ENCODE measurements at regions not wholly inside any gene's neighbourhood (a gene's known extent, or its start where the extent isn't known, plus 50 kb on each side); places are given as distances from the start of the nearest gene placed in this dataset.

DNA sequence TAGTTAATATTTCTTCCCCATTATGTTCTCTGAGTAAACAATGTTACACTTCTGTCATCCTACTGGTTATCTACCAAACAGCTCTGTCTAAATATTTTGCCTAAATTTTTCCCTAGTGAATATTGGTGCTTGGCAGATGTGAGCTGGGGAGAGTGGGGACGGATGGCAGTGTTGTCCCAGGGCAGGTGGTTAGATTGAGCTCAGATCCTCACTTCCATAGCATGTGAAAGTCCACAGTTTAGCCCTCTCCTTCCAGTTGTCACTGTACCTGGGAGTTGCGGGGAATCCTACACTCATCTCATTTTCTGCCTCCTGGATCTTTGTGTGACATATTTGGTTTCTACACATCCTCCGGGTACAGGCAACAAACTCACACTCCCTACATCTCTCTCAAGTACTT lies 484.9 kb downstream of the EPM2A start:
- DNase-seq = no peak
- no peaks in the 10 kb centered on the region for H3K9me3 Mint-ChIP-seq (ENCODE audit: unreplicated experiment)
- no peaks in the 10 kb centered on the region for H3K36me3 Mint-ChIP-seq (ENCODE audit: unreplicated experiment)
- H3K27ac Mint-ChIP-seq (ENCODE audit: unreplicated experiment) = no peak overlapping the region
- TF ChIP-seq, protein P1, sequence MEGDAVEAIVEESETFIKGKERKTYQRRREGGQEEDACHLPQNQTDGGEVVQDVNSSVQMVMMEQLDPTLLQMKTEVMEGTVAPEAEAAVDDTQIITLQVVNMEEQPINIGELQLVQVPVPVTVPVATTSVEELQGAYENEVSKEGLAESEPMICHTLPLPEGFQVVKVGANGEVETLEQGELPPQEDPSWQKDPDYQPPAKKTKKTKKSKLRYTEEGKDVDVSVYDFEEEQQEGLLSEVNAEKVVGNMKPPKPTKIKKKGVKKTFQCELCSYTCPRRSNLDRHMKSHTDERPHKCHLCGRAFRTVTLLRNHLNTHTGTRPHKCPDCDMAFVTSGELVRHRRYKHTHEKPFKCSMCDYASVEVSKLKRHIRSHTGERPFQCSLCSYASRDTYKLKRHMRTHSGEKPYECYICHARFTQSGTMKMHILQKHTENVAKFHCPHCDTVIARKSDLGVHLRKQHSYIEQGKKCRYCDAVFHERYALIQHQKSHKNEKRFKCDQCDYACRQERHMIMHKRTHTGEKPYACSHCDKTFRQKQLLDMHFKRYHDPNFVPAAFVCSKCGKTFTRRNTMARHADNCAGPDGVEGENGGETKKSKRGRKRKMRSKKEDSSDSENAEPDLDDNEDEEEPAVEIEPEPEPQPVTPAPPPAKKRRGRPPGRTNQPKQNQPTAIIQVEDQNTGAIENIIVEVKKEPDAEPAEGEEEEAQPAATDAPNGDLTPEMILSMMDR (IDR thresholded peaks at IDR 0.05; ENCODE audit: partially characterized antibody, unreplicated experiment) = no peak
- no peaks in the 10 kb centered on the region for H3K27me3 Mint-ChIP-seq (ENCODE audit: unreplicated experiment)
- H3K4me1 Mint-ChIP-seq (ENCODE audit: low read depth, unreplicated experiment) = no peaks in the 10 kb centered on the region
- no peak overlapping the region for H3K4me3 Mint-ChIP-seq (ENCODE audit: unreplicated experiment)

DNA sequence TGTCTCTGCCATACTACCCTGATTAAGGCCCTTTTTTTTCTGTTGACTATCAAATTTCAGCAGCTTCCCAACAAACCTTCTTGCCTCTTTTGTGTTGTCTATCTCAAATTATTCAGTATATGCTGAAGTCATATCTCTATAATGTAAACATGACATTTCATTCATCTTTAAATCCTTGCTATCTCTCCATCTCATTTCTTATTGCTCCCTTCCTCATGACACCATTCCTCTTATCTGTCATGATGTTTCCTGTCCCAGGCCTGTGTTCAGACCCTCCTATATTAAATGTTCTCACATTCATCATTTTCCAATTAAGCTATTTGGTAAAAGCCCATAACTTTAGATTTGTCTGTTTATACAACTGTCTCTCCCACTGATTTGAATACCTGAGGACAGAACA lies 482.6 kb downstream of the EPM2A start:
- Mint-ChIP-seq H3K4me3 (ENCODE audit: unreplicated experiment) (no peak overlapping the region), H3K27ac (ENCODE audit: unreplicated experiment) (no peak overlapping the region)
- TF ChIP-seq, protein P1 (IDR thresholded peaks at IDR 0.05; ENCODE audit: partially characterized antibody, unreplicated experiment) = no peak

GRCh38 chr6:145254649-145255401 lies 480.5 kb downstream of the EPM2A start:
- no peak overlapping the region for H3K27ac Mint-ChIP-seq (ENCODE audit: unreplicated experiment)
- no peaks in the 10 kb centered on the region for H3K36me3 Mint-ChIP-seq (ENCODE audit: unreplicated experiment)
- H3K4me3 Mint-ChIP-seq (ENCODE audit: unreplicated experiment) = no peak overlapping the region
- H3K9me3 Mint-ChIP-seq (ENCODE audit: unreplicated experiment) = no peaks in the 10 kb centered on the region
- TF ChIP-seq, protein P1 (IDR thresholded peaks at IDR 0.05; ENCODE audit: partially characterized antibody, unreplicated experiment) = no peak
- H3K4me1 Mint-ChIP-seq (ENCODE audit: low read depth, unreplicated experiment) = no peaks in the 10 kb centered on the region
- DNase-seq = no peak
- H3K27me3 Mint-ChIP-seq (ENCODE audit: unreplicated experiment) = no peaks in the 10 kb centered on the region

More for the DNA sequence above, 482.6 kb downstream of the EPM2A start:
- no peaks in the 10 kb centered on the region for H3K36me3 Mint-ChIP-seq (ENCODE audit: unreplicated experiment)
- no peaks in the 10 kb centered on the region for H3K27me3 Mint-ChIP-seq (ENCODE audit: unreplicated experiment)
- H3K4me1 Mint-ChIP-seq (ENCODE audit: low read depth, unreplicated experiment) = no peaks in the 10 kb centered on the region
- no peaks in the 10 kb centered on the region for H3K9me3 Mint-ChIP-seq (ENCODE audit: unreplicated experiment)
- DNase-seq = no peak

- H3K4me1 Mint-ChIP-seq (ENCODE audit: low read depth, unreplicated experiment) = peaks cover 2% of the 10 kb centered on the region
- DNase-seq = no peak
- TF ChIP-seq, protein P1 (IDR thresholded peaks at IDR 0.05; ENCODE audit: partially characterized antibody, unreplicated experiment) = no peak
- H3K4me3 Mint-ChIP-seq (ENCODE audit: unreplicated experiment) = no peak overlapping the region
- H3K9me3 Mint-ChIP-seq (ENCODE audit: unreplicated experiment) = no peaks in the 10 kb centered on the region
- H3K36me3 Mint-ChIP-seq (ENCODE audit: unreplicated experiment) = no peaks in the 10 kb centered on the region
- H3K27me3 Mint-ChIP-seq (ENCODE audit: unreplicated experiment) = no peaks in the 10 kb centered on the region
- H3K27ac Mint-ChIP-seq (ENCODE audit: unreplicated experiment) = no peak overlapping the region
These were observed 477.6 kb downstream of the EPM2A start for GRCh38 chr6:145257704-145258103.

- no peaks in the 10 kb centered on the region for H3K36me3 Mint-ChIP-seq (ENCODE audit: unreplicated experiment)
- DNase-seq = no peak
- TF ChIP-seq, protein P1 (IDR thresholded peaks at IDR 0.05; ENCODE audit: partially characterized antibody, unreplicated experiment) = no peak
- H3K27me3 Mint-ChIP-seq (ENCODE audit: unreplicated experiment) = no peaks in the 10 kb centered on the region
- no peak overlapping the region for H3K4me3 Mint-ChIP-seq (ENCODE audit: unreplicated experiment)
- no peak overlapping the region for H3K27ac Mint-ChIP-seq (ENCODE audit: unreplicated experiment)
- peaks cover 2% of the 10 kb centered on the region for H3K4me1 Mint-ChIP-seq (ENCODE audit: low read depth, unreplicated experiment)
- H3K9me3 Mint-ChIP-seq (ENCODE audit: unreplicated experiment) = no peaks in the 10 kb centered on the region
These were observed 477.2 kb downstream of the EPM2A start for GRCh38 chr6:145258122-145258521.
